Psoas muscle (tissue), 7 donors: ENCODE measurements at regions not wholly inside any gene's neighbourhood (a gene's known extent, or its start where the extent isn't known, plus 50 kb on each side); places are given as distances from the start of the nearest gene placed in this dataset.

Experiments
- ATAC-seq, 4 donors: fragments of 200-7000 bp; cut with Tn5 transposase; one replicate each; pipeline ENCODE4 v1.9.1; 2020; ENCODE audit warnings: moderate library complexity in 3 of 4, mild to moderate bottlenecking in 2 of 4
- DNase-seq, 2 donors: peaks; one replicate each; pipeline ENCODE4 v3.0.0-alpha.2; 2020
- H3K27ac ChIP-seq: fragments of 200-600 bp; one replicate; pipeline ENCODE4 v1.8.0; 2022
- H3K27me3 ChIP-seq, 3 donors: fragments of 200-600 bp in 1 of 3; one replicate each; pipeline versions ENCODE4 v1.6.1 to v1.8.0; 2013 to 2022; ENCODE audit warnings: low read length in 2 of 3, mild to moderate bottlenecking in 2 of 3, moderate library complexity in 1 of 3; ENCODE audit not compliant: insufficient read depth in 3 of 3
- H3K36me3 ChIP-seq, 2 donors: fragments of 200-600 bp in 1 of 2; one replicate each; pipeline versions ENCODE4 v1.6.1 to v1.8.0; 2013 to 2022; ENCODE audit warnings: low read depth in 1 of 2, mild to moderate bottlenecking in 1 of 2, moderate library complexity in 1 of 2; ENCODE audit not compliant: insufficient read depth in 1 of 2
- H3K4me1 ChIP-seq: fragments of 200-600 bp; one replicate; pipeline ENCODE4 v1.8.0; 2022
- H3K4me3 ChIP-seq: fragments of 200-600 bp; one replicate; pipeline ENCODE4 v1.8.0; 2022; ENCODE audit warnings: mild to moderate bottlenecking
- H3K9me3 ChIP-seq: fragments of 200-600 bp; one replicate; pipeline ENCODE4 v1.8.0; 2022
- WGBS, 3 donors: extraction: QIAGEN DNeasy Blood & Tissue Kit; methylation state at CpG; one replicate each; pipeline versions ENCODE4 v1.1.6 to v1.1.7; 2013; 5-methylcytosine and 5-hydroxymethylcytosine counted together
- intact Hi-C, 2 donors: fragments of 100-400 bp; cut with DNase I; formaldehyde crosslinking; loops; one replicate each; pipeline versions ENCODE4 v1.11.0 to v1.14.2; 2022
- TF ChIP-seq, protein P1 (sequence below): fragments of 200-600 bp; IDR thresholded peaks from one replicate; pipeline ENCODE4 v1.8.0; 2022; ENCODE audit warnings: antibody characterized with exemption
- donor health status: healthy with polysubstance abuse.
- donor health status: DM: no; HTN: no; CAD: no; lungs with moderate emphysema.
- donor health status: Bipolar disorder and iron deficiency.
- donor health status: healthy.
- donor health status: DM: yes; HTN: yes; CAD: no.
- donor health status: DM: no; HTN: no; CAD: no.
- donor health status: DM: yes; HTN: yes; CAD: no.

DNA sequence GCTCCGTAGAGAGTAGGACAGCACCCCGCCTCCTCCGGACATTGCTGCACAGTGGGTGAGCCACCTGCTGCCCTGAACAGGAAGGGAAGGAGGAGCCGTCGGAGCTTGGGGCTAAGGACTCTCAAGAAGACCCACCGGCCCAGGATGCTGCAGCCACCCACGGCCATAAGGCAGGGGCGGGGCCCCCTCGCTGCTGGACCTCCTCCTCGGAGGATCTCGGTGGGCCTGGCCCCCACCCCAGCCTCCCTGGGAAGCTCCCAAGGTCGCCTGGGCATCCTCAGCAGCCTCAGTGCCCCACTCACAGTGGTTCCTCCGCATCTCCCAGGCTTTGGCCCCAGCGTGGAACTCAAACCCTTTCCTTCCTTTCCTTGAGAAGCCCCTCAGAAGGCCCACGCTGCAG lies 68.6 kb upstream of the DIO3 start:
- ATAC-seq (no peak), DNase-seq (peak in 1 of 2 donors; percentile 33)
- intact Hi-C loops = no loop called here
- no peak overlapping the region for H3K4me3 ChIP-seq
- TF ChIP-seq, protein P1, sequence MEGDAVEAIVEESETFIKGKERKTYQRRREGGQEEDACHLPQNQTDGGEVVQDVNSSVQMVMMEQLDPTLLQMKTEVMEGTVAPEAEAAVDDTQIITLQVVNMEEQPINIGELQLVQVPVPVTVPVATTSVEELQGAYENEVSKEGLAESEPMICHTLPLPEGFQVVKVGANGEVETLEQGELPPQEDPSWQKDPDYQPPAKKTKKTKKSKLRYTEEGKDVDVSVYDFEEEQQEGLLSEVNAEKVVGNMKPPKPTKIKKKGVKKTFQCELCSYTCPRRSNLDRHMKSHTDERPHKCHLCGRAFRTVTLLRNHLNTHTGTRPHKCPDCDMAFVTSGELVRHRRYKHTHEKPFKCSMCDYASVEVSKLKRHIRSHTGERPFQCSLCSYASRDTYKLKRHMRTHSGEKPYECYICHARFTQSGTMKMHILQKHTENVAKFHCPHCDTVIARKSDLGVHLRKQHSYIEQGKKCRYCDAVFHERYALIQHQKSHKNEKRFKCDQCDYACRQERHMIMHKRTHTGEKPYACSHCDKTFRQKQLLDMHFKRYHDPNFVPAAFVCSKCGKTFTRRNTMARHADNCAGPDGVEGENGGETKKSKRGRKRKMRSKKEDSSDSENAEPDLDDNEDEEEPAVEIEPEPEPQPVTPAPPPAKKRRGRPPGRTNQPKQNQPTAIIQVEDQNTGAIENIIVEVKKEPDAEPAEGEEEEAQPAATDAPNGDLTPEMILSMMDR = no peak
- H3K4me1 ChIP-seq = no peaks in the 10 kb centered on the region
- WGBS, 3 donors = 74 to 79% (median 78%) methylated on average over 11 to 15 of the region's 15 CpGs
- H3K9me3 ChIP-seq = peaks cover under 1% of the 10 kb centered on the region
- H3K27me3 ChIP-seq = peaks cover 0 to 14% (median 0%) of the 10 kb centered on the region in 3 donors
- H3K27ac ChIP-seq = no peak overlapping the region
- no peaks in the 10 kb centered on the region for H3K36me3 ChIP-seq

DNA sequence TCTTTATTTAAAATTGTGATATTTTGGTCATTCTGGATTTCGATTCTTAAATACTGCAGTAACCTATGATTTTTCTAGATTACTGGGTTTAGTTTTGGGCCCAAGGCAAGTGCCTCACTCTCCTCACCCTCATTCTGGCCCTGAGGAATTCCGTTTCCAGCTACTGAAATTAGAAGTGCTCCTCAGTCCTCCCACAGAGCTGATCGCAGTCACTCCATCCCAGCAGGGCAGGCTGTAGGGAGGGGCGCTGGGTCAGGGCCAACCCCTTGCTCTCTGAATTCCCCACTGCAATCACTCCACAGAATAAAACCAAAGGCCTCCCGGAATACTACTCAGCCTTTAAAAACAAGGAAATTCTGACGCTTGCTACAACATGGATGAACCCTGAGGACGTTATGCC lies 66.5 kb upstream of the DIO3 start:
- TF ChIP-seq, protein P1 = no peak
- no peaks in the 10 kb centered on the region for H3K9me3 ChIP-seq
- ATAC-seq (no peak), DNase-seq (no peak)
- H3K36me3 ChIP-seq = no peaks in the 10 kb centered on the region
- H3K27me3 ChIP-seq = peaks cover 0 to 17% (median 4%) of the 10 kb centered on the region in 3 donors
- WGBS, 3 donors = 51 to 65% (median 62%) methylated on average over 7 of the region's 7 CpGs
- H3K27ac ChIP-seq = no peak overlapping the region
- intact Hi-C loops = no loop called here
- no peaks in the 10 kb centered on the region for H3K4me1 ChIP-seq
- no peak overlapping the region for H3K4me3 ChIP-seq

DNA sequence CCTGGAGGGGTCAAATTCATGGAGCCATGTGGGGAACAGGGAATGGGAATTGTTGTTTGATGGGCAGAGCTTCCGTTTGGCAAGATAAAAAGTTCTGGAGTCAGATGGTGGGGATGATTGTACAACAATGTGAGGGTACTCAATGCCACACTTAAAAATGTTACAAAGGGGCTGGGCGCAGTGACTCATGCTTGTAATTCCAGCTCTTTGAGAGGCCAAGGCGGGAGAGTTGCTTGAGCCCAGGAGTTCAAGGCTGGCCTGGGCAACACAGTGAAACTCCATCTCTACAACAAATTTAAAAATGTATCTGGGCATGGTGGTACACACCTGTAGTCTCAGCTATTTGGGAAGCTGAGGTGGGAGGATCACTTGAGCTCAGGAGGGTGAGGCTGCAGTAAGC lies 66.0 kb upstream of the DIO3 start:
- intact Hi-C loops = no loop called here
- Histone ChIP-seq H3K4me1 (no peaks in the 10 kb centered on the region), H3K27me3 (peaks cover 0 to 17% (median 4%) of the 10 kb centered on the region in 3 donors), H3K4me3 (no peak overlapping the region), H3K9me3 (no peaks in the 10 kb centered on the region), H3K36me3 (no peaks in the 10 kb centered on the region), H3K27ac (no peak overlapping the region)
- DNase-seq = no peak
- TF ChIP-seq, protein P1 = no peak
- no peak for ATAC-seq
- 81 to 98% (median 93%) methylated on average over 3 of the region's 3 CpGs for WGBS, 3 donors

DNA sequence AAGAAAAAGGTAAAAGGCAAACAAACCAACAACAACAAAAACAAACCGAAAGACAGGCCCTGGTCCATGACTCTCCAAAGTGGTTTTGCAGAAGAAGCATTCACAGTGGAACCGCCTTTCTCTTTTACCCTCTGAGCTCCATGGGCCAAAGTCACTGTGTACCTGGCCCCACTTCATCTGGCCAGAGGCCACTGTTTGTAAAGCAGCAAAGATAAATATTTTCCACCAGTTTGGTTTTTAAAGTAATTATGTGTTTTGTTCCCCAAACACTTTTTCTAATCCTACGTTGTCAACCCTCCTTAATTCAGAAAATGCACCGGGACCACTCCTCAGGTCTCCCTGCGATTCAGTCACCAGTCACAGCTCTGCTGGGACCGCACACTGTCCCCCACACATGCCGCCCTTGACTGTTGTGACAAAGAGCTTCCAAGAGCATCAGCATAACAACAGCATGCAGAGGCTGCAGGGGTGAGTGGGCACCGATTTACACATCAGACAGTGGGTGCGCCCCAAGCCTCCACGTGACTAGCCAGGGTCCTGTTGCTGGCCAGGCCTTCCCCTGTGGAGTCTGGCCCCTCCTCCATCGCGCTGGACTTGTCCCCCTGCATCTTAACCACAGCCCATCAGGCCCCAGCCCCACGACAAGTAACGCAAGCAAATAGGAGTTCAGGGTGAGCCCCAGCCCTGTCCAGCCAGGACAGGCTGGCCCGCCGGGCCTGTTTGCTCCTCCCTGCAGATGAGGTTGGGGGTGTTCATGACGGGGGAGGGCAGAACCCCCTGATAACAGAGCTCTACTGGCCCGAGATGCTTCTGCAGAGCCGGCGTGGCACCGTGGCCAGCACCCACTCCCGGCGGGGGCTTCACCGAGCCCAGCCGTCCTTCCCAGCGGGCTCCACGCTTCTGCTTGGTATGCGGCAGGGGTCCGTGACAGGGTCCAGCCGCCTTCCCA lies 65.2 kb upstream of the DIO3 start:
- DNase-seq (no peak), ATAC-seq (no peak)
- 41 to 60% (median 42%) methylated on average over 30 of the region's 30 CpGs for WGBS, 3 donors
- no peaks in the 10 kb centered on the region for H3K4me1 ChIP-seq
- H3K9me3 ChIP-seq = no peaks in the 10 kb centered on the region
- H3K27me3 ChIP-seq = peaks cover 0 to 17% (median 6%) of the 10 kb centered on the region in 3 donors
- TF ChIP-seq, protein P1 = no peak
- intact Hi-C loops = no loop called here
- H3K4me3 ChIP-seq = no peak overlapping the region
- no peaks in the 10 kb centered on the region for H3K36me3 ChIP-seq
- H3K27ac ChIP-seq = no peak overlapping the region
